Immature natural killer cell (primary cell): ENCODE measurements at regions not wholly inside any gene's neighbourhood (a gene's known extent, or its start where the extent isn't known, plus 50 kb on each side); places are given as distances from the start of the nearest gene placed in this dataset.
A peak's percentile ranks its signal among the peaks of the same experiment; 100 is the strongest.

Experiments used
- DNase-seq, 3 donors: peaks; one replicate each; pipeline ENCODE4 v3.0.0; 2022; ENCODE audit warnings: mixed read lengths in 1 of 3
- H3K27ac Mint-ChIP-seq, 6 donors: one replicate each; pipeline ENCODE4 v1.8.0; 2020; ENCODE audit warnings: mixed read lengths in 6 of 6, mild to moderate bottlenecking in 5 of 6, inconsistent platforms in 4 of 6, moderate library complexity in 3 of 6
- H3K27me3 Mint-ChIP-seq, 3 donors: one replicate each; pipeline ENCODE4 v1.8.0; 2020 to 2021; ENCODE audit warnings: low read depth in 3 of 3, mild to moderate bottlenecking in 3 of 3, mixed read lengths in 3 of 3, moderate library complexity in 3 of 3, inconsistent platforms in 1 of 3
- H3K36me3 Mint-ChIP-seq, 3 donors: one replicate each; pipeline ENCODE4 v1.8.0; 2020; ENCODE audit warnings: mixed read lengths in 3 of 3, inconsistent platforms in 2 of 3, mild to moderate bottlenecking in 2 of 3
- H3K4me1 Mint-ChIP-seq, 2 donors: one replicate each; pipeline ENCODE4 v1.8.0; 2020; ENCODE audit warnings: inconsistent platforms in 2 of 2, mild to moderate bottlenecking in 2 of 2, mixed read lengths in 2 of 2, moderate library complexity in 1 of 2
- H3K4me3 Mint-ChIP-seq, 5 donors: one replicate each; pipeline ENCODE4 v1.8.0; 2020; ENCODE audit warnings: mild to moderate bottlenecking in 5 of 5, mixed read lengths in 5 of 5, inconsistent platforms in 3 of 5, moderate library complexity in 3 of 5
- H3K9me3 Mint-ChIP-seq, 6 donors: one replicate each; pipeline ENCODE4 v1.8.0; 2020; ENCODE audit warnings: mild to moderate bottlenecking in 6 of 6, mixed read lengths in 6 of 6, inconsistent platforms in 4 of 6, moderate library complexity in 3 of 6

- Mint-ChIP-seq H3K9me3 (no peaks in the 10 kb centered on the region), H3K27me3 (peaks cover 0 to 6% (median 5%) of the 10 kb centered on the region in 3 donors), H3K27ac (no peak overlapping the region), H3K36me3 (no peaks in the 10 kb centered on the region), H3K4me3 (no peak overlapping the region), H3K4me1 (peaks cover 0 to 5% of the 10 kb centered on the region in 2 donors)
- DNase-seq = no peak
These were observed 154.8 kb downstream of the COL6A3 start for GRCh38 chr2:237259201-237259600.

- no peak overlapping the region for H3K27ac Mint-ChIP-seq
- no peak for DNase-seq
- H3K36me3 Mint-ChIP-seq = no peaks in the 10 kb centered on the region
- no peaks in the 10 kb centered on the region for H3K9me3 Mint-ChIP-seq
- H3K4me1 Mint-ChIP-seq = peaks cover 0 to 5% of the 10 kb centered on the region in 2 donors
- H3K27me3 Mint-ChIP-seq = peaks cover 0 to 6% (median 6%) of the 10 kb centered on the region in 3 donors
- H3K4me3 Mint-ChIP-seq = no peak overlapping the region
These were observed 153.8 kb downstream of the COL6A3 start for GRCh38 chr2:237260039-237260620.

GRCh38 chr2:237260686-237261085 is 153.3 kb downstream of the COL6A3 start:
- Mint-ChIP-seq H3K4me3 (no peak overlapping the region), H3K27me3 (peaks cover 0 to 5% (median 4%) of the 10 kb centered on the region in 3 donors), H3K27ac (no peak overlapping the region), H3K4me1 (peaks cover 0 to 5% of the 10 kb centered on the region in 2 donors), H3K9me3 (no peaks in the 10 kb centered on the region), H3K36me3 (no peaks in the 10 kb centered on the region)
- no peak for DNase-seq

DNA sequence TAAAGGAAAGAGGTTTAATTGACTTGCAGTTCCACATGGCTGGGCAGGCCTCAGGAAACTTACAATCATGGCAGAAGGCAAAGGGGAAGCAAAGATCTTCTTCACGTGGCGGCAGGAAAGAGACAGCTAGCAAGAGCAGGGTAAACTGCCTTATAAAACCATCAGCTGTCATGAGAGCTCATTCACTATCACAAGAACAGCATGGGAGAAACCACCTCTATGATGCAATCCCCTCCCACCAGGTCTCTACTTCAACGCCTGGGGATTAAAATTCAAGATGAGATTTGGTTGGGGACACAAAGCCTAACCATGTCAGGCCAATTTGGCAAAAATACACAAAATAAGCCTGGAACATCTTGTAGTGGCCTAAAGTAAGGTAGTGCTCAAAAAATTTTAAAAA is 152.6 kb downstream of the COL6A3 start:
- Mint-ChIP-seq H3K9me3 (no peaks in the 10 kb centered on the region), H3K36me3 (no peaks in the 10 kb centered on the region), H3K27ac (peak overlapping the region in 1 of 6 donors; percentile 12), H3K4me3 (no peak overlapping the region), H3K4me1 (peaks cover 0 to 5% of the 10 kb centered on the region in 2 donors), H3K27me3 (peaks cover 0 to 4% (median 4%) of the 10 kb centered on the region in 3 donors)
- DNase-seq = no peak

DNA sequence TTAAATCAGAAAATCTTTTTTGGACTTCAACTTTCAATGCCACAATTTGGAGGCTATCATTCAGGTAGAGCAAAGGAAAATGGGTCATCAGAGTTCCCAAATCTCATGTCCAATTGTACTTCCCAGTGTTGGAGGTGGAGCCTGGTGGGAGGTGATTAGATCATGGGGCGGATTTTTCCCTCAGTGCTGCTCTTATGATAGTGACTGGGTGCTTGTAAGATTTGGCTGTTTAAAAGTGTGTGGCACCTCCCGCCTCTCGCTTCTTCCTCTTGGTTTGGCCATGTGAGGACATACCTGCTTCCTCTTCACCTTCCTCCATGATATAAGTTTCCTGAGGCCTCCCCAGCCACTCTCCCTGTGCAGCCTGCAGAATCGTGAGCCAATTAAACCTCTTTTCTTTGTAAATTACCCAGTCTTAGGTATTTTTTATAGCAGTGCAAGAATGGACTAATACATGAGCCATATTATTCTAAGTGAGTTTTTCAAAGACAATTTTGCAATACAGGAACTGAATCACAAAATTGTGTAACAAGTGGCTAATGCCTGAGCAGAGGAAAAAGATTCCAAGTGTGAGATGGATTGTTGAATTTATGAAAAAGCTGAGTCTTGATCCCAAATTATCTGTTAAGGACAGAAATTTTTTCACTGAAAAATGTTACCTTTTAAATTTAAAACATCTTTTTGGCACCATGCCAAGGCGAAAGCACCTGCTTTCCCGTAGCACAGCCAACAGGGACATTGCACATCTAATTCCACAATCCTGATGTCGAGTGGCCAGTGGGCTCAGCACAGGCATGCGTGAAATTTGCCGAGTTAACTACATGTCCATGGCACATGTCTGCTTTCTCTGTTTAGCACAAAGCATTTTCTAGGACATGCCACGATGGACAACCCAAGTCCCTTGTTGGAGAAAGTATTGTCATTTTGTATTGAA is 150.9 kb downstream of the COL6A3 start:
- no peak overlapping the region for H3K4me3 Mint-ChIP-seq
- no peaks in the 10 kb centered on the region for H3K9me3 Mint-ChIP-seq
- DNase-seq = no peak
- no peak overlapping the region for H3K27ac Mint-ChIP-seq
- no peaks in the 10 kb centered on the region for H3K36me3 Mint-ChIP-seq
- peaks cover 0 to 4% (median 4%) of the 10 kb centered on the region in 3 donors for H3K27me3 Mint-ChIP-seq
- H3K4me1 Mint-ChIP-seq = peaks cover 0 to under 1% of the 10 kb centered on the region in 2 donors

GRCh38 chr2:237264480-237265219 is 149.3 kb downstream of the COL6A3 start:
- DNase-seq = no peak
- H3K4me3 Mint-ChIP-seq = no peak overlapping the region
- H3K4me1 Mint-ChIP-seq = no peaks in the 10 kb centered on the region
- H3K36me3 Mint-ChIP-seq = no peaks in the 10 kb centered on the region
- peaks cover 1 to 10% (median 3%) of the 10 kb centered on the region in 3 donors for H3K27me3 Mint-ChIP-seq
- H3K9me3 Mint-ChIP-seq = no peaks in the 10 kb centered on the region
- no peak overlapping the region for H3K27ac Mint-ChIP-seq

- Mint-ChIP-seq H3K9me3 (no peaks in the 10 kb centered on the region), H3K27me3 (peaks cover 4 to 15% (median 4%) of the 10 kb centered on the region in 3 donors), H3K4me3 (no peak overlapping the region), H3K4me1 (no peaks in the 10 kb centered on the region), H3K36me3 (no peaks in the 10 kb centered on the region), H3K27ac (no peak overlapping the region)
- no peak for DNase-seq
These were observed 145.8 kb downstream of the COL6A3 start for GRCh38 chr2:237268004-237268708.

DNA sequence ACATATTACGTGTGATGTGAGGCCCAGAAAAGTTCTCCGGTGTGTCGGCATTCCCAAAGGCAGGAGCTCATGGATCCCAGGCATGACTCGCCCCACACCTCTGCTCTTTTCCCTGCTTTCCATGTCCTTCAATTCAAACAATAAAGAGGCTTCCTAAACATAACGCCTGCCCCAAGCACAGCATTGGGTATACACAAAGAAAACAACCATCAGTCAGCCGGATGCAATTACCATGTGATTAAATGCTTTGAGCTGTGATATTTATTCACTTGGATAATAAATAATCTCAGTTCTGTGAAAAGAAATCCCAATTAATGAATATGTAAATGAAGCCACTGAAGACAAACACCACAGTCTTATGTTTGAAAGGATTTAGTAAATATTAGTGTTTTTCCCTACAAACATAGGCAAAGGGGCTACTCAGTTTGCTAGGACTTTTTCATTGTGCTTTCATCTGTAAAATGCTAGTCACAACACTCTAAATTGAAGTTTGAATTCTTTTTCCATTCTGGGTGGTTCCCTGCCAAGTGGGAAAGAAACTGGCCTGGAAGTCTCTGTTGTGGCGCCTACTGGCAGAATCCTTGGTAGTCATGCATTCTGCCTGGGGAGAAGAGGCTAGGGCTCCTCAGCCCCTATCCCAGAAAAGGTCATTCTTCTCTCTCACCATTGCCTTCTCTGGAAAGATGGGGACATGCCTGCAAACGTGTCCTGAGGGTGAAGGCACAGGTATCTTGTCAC is 144.7 kb downstream of the COL6A3 start:
- no peak overlapping the region for H3K27ac Mint-ChIP-seq
- peak overlapping the region in 1 of 5 donors; percentile 15 for H3K4me3 Mint-ChIP-seq
- peaks cover 4 to 12% (median 4%) of the 10 kb centered on the region in 3 donors for H3K27me3 Mint-ChIP-seq

DNA sequence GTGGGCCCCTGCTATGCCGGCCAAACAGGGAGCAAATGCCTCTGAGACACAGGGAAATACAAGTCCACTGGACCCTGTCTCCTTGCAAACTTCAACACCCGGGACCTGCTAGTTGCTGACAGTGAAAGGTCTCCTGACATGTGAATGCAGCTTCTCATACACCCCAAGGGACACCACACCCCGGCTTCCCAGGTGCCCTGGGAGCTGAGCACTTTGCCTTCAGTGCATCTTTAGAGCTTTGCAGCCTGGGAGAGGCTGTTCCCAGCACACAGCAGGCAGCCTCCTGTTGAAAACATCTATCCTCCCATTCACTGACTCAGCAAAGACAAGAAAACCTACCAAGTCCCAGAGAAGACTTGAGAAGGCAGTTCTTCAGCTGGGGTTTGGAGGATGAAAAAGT is 143.4 kb downstream of the COL6A3 start:
- DNase-seq = no peak
- H3K27me3 Mint-ChIP-seq = peaks cover 4 to 11% (median 4%) of the 10 kb centered on the region in 3 donors
- H3K27ac Mint-ChIP-seq = no peak overlapping the region
- H3K36me3 Mint-ChIP-seq = no peaks in the 10 kb centered on the region
- no peak overlapping the region for H3K4me3 Mint-ChIP-seq
- no peaks in the 10 kb centered on the region for H3K4me1 Mint-ChIP-seq
- H3K9me3 Mint-ChIP-seq = no peaks in the 10 kb centered on the region

More for the DNA sequence above, 144.7 kb downstream of the COL6A3 start:
- H3K36me3 Mint-ChIP-seq = no peaks in the 10 kb centered on the region
- H3K9me3 Mint-ChIP-seq = no peaks in the 10 kb centered on the region
- no peaks in the 10 kb centered on the region for H3K4me1 Mint-ChIP-seq
- DNase-seq = no peak

DNA sequence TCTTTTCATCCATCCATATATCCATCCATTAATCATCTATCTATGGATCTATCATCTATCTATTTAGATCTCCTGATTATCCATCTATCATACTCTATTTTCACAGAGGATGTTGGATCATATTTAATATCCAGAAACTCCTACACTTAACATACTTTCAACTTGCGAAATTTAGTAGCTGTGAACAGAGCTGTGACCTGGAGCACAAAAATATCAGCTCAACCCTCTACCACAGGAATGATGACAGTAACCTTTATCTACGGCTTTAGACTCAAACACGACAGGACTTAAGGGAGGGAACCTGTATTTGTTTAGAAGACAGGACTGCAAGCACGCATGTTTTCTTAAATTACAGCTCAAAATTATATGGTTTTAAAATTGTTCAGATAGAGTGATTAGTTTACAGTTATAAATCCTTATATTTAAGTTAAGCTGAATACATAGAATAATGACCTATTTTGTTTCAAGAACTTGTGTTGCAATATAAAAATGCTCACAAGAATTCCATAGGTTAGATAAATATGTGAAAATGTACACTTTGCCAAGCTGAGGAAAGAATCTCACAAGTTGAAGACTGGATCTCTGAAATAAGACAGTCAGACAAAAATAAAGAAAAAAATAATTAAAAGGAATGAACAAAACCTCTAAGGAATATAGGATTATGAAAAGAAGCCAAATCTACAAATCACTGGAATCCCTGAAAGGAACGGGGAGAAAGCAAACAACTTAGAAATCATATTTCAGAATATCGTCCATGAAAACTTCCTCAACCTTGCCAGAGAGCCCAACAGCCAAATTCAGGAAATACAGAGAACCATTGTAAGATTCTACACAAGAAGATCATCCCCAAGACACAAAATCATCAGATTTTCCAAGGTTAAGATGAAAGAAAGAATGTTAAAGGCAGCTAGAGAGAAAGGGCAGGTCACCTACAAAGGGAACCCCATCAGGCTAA is 142.0 kb downstream of the COL6A3 start:
- no peaks in the 10 kb centered on the region for H3K4me1 Mint-ChIP-seq
- H3K4me3 Mint-ChIP-seq = no peak overlapping the region
- peaks cover 4 to 11% (median 6%) of the 10 kb centered on the region in 3 donors for H3K27me3 Mint-ChIP-seq
- H3K9me3 Mint-ChIP-seq = no peaks in the 10 kb centered on the region
- no peak for DNase-seq
- no peaks in the 10 kb centered on the region for H3K36me3 Mint-ChIP-seq
- no peak overlapping the region for H3K27ac Mint-ChIP-seq
